WTC11 (cell line): ENCODE measurements at regions not wholly inside any gene's neighbourhood (a gene's known extent, or its start where the extent isn't known, plus 50 kb on each side); places are given as distances from the start of the nearest gene placed in this dataset.

Source experiments
- ATAC-seq: fragments of 200-7000 bp; cut with Tn5 transposase; 2 replicates; pipeline ENCODE4 v1.10.0; 2021; ENCODE audit warnings: mild to moderate bottlenecking, moderate library complexity
- CTCF ChIA-PET: fragments of 300-600 bp; sonication (Branson Sonifier 250); formaldehyde crosslinking; loops from one replicate; lab custom pipeline; 2021; ENCODE audit warnings: antibody characterized with exemption; lab: Charles Lee
- POLR2A ChIA-PET: fragments of 350-600 bp; sonication (Branson Sonifier 250); formaldehyde crosslinking; loops from one replicate; lab custom pipeline; 2021; ENCODE audit warnings: antibody characterized with exemption; lab: Charles Lee
- DNase-seq: peaks from one replicate; pipeline ENCODE4 v3.0.0; 2021; ENCODE audit warnings: low spot score
- H3K27ac Mint-ChIP-seq: 2 replicates; pipeline ENCODE4 v1.8.0; 2021; ENCODE audit warnings: mixed read lengths
- H3K27me3 Mint-ChIP-seq: 2 replicates; pipeline ENCODE4 v1.8.0; 2021; ENCODE audit warnings: low read depth, mild to moderate bottlenecking, moderate library complexity, mixed read lengths
- H3K36me3 Mint-ChIP-seq: 2 replicates; pipeline ENCODE4 v1.8.0; 2021; ENCODE audit warnings: mixed read lengths
- H3K4me1 Mint-ChIP-seq: 2 replicates; pipeline ENCODE4 v1.8.0; 2022; ENCODE audit warnings: mixed read lengths
- H3K4me3 Mint-ChIP-seq: 2 replicates; pipeline ENCODE4 v1.8.0; 2021; ENCODE audit warnings: mild to moderate bottlenecking, moderate library complexity, mixed read lengths
- H3K9me3 Mint-ChIP-seq: 2 replicates; pipeline ENCODE4 v1.8.0; 2021; ENCODE audit warnings: mixed read lengths
- CBFB ChIP-seq: sonication (generic); formaldehyde crosslinking; IDR thresholded peaks from 2 replicates; pipeline ENCODE4 v1.8.1; 2022; ENCODE audit warnings: mild to moderate bottlenecking, low read depth, missing genetic modification reagents
- CREM ChIP-seq: sonication (generic); formaldehyde crosslinking; IDR thresholded peaks from 2 replicates; pipeline ENCODE4 v1.8.1; 2022; ENCODE audit warnings: mild to moderate bottlenecking, missing genetic modification reagents, moderate library complexity
- FOXK1 ChIP-seq: sonication (generic); formaldehyde crosslinking; IDR thresholded peaks from 2 replicates; pipeline ENCODE4 v1.8.0; 2022; ENCODE audit warnings: mild to moderate bottlenecking, moderate library complexity, missing genetic modification reagents
- GTF2I ChIP-seq: fragments of 250-450 bp; sonication (Bioruptor Pico); conservative IDR thresholded peaks from 2 replicates; pipeline ENCODE4 v1.4.0; 2021; ENCODE audit warnings: mild to moderate bottlenecking
- HMGA2 ChIP-seq: fragments of 250-450 bp; sonication (Bioruptor Pico); IDR thresholded peaks from 2 replicates; pipeline ENCODE4 v1.4.0; 2021; ENCODE audit warnings: mild to moderate bottlenecking, moderate library complexity
- KAT7 ChIP-seq: sonication (generic); formaldehyde crosslinking; IDR thresholded peaks from 2 replicates; pipeline ENCODE4 v1.8.1; 2023; ENCODE audit warnings: missing genetic modification reagents, mild to moderate bottlenecking, borderline replicate concordance
- NR2C2 ChIP-seq: sonication (generic); formaldehyde crosslinking; IDR thresholded peaks from 2 replicates; pipeline ENCODE4 v1.8.0; 2022; ENCODE audit warnings: mild to moderate bottlenecking, missing genetic modification reagents
- OVOL2 ChIP-seq: fragments of 250-450 bp; sonication (Bioruptor Pico); IDR thresholded peaks from 2 replicates; pipeline ENCODE4 v1.9.0; 2021; ENCODE audit warnings: mild to moderate bottlenecking, borderline replicate concordance
- RELA ChIP-seq: sonication (generic); formaldehyde crosslinking; IDR thresholded peaks from 2 replicates; pipeline ENCODE4 v1.8.1; 2022; ENCODE audit warnings: missing genetic modification reagents, mild to moderate bottlenecking, borderline replicate concordance
- SOX15 ChIP-seq: fragments of 250-450 bp; sonication (Bioruptor Pico); IDR thresholded peaks from 2 replicates; pipeline ENCODE4 v1.9.0; 2021; ENCODE audit warnings: mild to moderate bottlenecking
- TEAD4 ChIP-seq: sonication (generic); formaldehyde crosslinking; IDR thresholded peaks from 2 replicates; pipeline ENCODE4 v1.8.0; 2022; ENCODE audit warnings: mild to moderate bottlenecking, missing genetic modification reagents
- ZNF121 ChIP-seq: sonication (generic); formaldehyde crosslinking; IDR thresholded peaks from 2 replicates; pipeline ENCODE4 v1.8.0; 2023; ENCODE audit warnings: missing genetic modification reagents
- ZNF219 ChIP-seq: sonication (generic); formaldehyde crosslinking; IDR thresholded peaks from 2 replicates; pipeline ENCODE4 v1.8.0; 2023; ENCODE audit warnings: missing genetic modification reagents, mild to moderate bottlenecking, borderline replicate concordance
- ZNF232 ChIP-seq: sonication (generic); formaldehyde crosslinking; IDR thresholded peaks from 2 replicates; pipeline ENCODE4 v1.8.0; 2022; ENCODE audit warnings: mild to moderate bottlenecking, missing genetic modification reagents
- ZNF263 ChIP-seq: sonication (generic); formaldehyde crosslinking; IDR thresholded peaks from 2 replicates; pipeline ENCODE4 v1.8.1; 2022; ENCODE audit warnings: low read depth, mild to moderate bottlenecking, moderate library complexity, missing genetic modification reagents
- ZNF671 ChIP-seq: fragments of 250-450 bp; sonication (Bioruptor Pico); IDR thresholded peaks from 2 replicates; pipeline ENCODE4 v1.8.0; 2021; ENCODE audit warnings: mild to moderate bottlenecking
- TF ChIP-seq, protein P1 (sequence below): sonication (generic); formaldehyde crosslinking; conservative IDR thresholded peaks from 2 replicates; pipeline ENCODE4 v1.8.1; 2022; ENCODE audit warnings: mild to moderate bottlenecking, missing genetic modification reagents
- TF ChIP-seq, protein P2 (sequence below): fragments of 250-450 bp; sonication (Bioruptor Pico); IDR thresholded peaks from 2 replicates; pipeline ENCODE4 v1.8.0; 2021; ENCODE audit warnings: mild to moderate bottlenecking
- TF ChIP-seq, protein P3 (sequence below): sonication (generic); formaldehyde crosslinking; IDR thresholded peaks from 2 replicates; pipeline ENCODE4 v1.8.1; 2023; ENCODE audit warnings: mild to moderate bottlenecking, missing genetic modification reagents, borderline replicate concordance
- TF ChIP-seq, protein P4 (sequence below): fragments of 250-450 bp; sonication (Bioruptor Pico); IDR thresholded peaks from 2 replicates; pipeline ENCODE4 v2.1.2; 2022; ENCODE audit warnings: mild to moderate bottlenecking, moderate library complexity
- TF ChIP-seq, protein P5 (sequence below): sonication (generic); formaldehyde crosslinking; IDR thresholded peaks from 2 replicates; pipeline ENCODE4 v1.8.1; 2023; ENCODE audit warnings: mild to moderate bottlenecking, missing genetic modification reagents
- TF ChIP-seq, protein P6 (sequence below): sonication (generic); formaldehyde crosslinking; IDR thresholded peaks from 2 replicates; pipeline ENCODE4 v1.8.1; 2023; ENCODE audit warnings: mild to moderate bottlenecking, missing genetic modification reagents
- TF ChIP-seq, protein P7 (sequence below): sonication (generic); formaldehyde crosslinking; IDR thresholded peaks from 2 replicates; pipeline ENCODE4 v1.8.1; 2022; ENCODE audit warnings: mild to moderate bottlenecking, missing genetic modification reagents, moderate library complexity, borderline replicate concordance
- TF ChIP-seq, protein P8 (sequence below): fragments of 250-450 bp; sonication (Bioruptor Pico); IDR thresholded peaks from 2 replicates; pipeline ENCODE4 v1.9.0; 2021; ENCODE audit warnings: mild to moderate bottlenecking

DNA sequence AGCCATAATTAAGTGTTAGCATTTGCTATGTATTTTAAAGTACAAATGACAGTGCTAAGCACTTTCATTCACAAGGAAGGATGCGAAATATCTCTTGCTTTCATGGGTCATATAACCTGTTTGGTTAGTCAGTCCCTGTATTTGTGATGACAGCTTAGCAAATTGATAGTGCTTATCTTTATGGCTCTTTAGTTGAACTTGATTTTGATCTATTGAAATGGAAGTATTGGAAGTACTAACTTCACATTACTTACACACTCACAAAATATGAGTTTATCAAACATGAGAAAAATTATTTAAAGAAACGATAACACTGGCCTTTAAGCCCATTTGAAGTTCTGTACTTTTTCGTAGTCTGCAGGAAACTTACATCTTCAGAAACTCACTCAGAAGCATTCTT is 97.4 kb upstream of the NEUROD1 start:
- CTCF ChIA-PET = no interaction called here
- Mint-ChIP-seq H3K27me3 (no peaks in the 10 kb centered on the region; the same call in 1 of the 2 replicates), H3K4me1 (peaks cover 18% of the 10 kb centered on the region)

DNA sequence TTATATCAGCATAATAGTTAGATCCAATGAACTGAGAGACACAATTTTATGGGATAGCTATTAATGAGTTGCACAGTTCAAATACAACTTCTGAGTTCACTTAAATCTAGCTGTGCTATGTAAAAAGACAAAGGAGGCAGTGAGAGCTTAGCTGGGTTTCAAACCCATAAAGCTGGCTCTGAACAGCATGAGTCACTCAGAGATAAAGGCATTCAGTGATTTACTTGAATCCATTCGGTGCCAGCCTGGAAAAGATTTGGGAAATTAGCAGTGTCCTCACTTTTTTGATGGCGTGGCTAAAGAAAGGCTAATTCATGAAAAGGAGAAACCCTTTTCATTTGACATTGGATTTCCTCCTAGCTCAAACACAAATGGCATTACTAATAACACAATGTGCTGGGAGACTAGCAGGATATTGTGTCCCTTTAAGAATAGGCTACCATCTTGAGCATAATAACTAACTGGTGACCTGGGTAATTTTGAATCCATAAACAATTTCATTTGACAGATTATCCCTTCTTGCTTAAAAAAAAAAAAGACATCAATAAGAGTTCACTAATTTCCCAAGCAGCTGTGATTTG is 98.4 kb upstream of the NEUROD1 start:
- DNase-seq (no peak), ATAC-seq (no peak)
- Mint-ChIP-seq H3K36me3 (no peaks in the 10 kb centered on the region), H3K4me1 (peaks cover 18% of the 10 kb centered on the region), H3K9me3 (peaks cover 3% of the 10 kb centered on the region; the same call in 1 of the 2 replicates), H3K27me3 (no peaks in the 10 kb centered on the region; the same call in 1 of the 2 replicates), H3K27ac (no peak overlapping the region), H3K4me3 (no peak overlapping the region)
- POLR2A ChIA-PET = no interaction called here
- CTCF ChIA-PET = no interaction called here
- TF ChIP-seq KAT7 (CRISPR knock-in tag) (no peak), GTF2I (CRISPR knock-in tag) (no peak), OVOL2 (CRISPR knock-in tag) (no peak), HMGA2 (CRISPR knock-in tag) (no peak), NR2C2 (no peak), SOX15 (CRISPR knock-in tag) (no peak), ZNF121 (CRISPR knock-in tag) (no peak), TEAD4 (CRISPR knock-in tag) (no peak), CREM (no peak), FOXK1 (CRISPR knock-in tag) (no peak), ZNF219 (CRISPR knock-in tag) (no peak)
- TF ChIP-seq, protein P1, sequence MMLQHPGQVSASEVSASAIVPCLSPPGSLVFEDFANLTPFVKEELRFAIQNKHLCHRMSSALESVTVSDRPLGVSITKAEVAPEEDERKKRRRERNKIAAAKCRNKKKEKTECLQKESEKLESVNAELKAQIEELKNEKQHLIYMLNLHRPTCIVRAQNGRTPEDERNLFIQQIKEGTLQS (CRISPR knock-in tag) = no peak
- TF ChIP-seq, protein P2, sequence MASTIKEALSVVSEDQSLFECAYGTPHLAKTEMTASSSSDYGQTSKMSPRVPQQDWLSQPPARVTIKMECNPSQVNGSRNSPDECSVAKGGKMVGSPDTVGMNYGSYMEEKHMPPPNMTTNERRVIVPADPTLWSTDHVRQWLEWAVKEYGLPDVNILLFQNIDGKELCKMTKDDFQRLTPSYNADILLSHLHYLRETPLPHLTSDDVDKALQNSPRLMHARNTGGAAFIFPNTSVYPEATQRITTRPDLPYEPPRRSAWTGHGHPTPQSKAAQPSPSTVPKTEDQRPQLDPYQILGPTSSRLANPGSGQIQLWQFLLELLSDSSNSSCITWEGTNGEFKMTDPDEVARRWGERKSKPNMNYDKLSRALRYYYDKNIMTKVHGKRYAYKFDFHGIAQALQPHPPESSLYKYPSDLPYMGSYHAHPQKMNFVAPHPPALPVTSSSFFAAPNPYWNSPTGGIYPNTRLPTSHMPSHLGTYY (CRISPR knock-in tag) = no peak
- TF ChIP-seq, protein P3, sequence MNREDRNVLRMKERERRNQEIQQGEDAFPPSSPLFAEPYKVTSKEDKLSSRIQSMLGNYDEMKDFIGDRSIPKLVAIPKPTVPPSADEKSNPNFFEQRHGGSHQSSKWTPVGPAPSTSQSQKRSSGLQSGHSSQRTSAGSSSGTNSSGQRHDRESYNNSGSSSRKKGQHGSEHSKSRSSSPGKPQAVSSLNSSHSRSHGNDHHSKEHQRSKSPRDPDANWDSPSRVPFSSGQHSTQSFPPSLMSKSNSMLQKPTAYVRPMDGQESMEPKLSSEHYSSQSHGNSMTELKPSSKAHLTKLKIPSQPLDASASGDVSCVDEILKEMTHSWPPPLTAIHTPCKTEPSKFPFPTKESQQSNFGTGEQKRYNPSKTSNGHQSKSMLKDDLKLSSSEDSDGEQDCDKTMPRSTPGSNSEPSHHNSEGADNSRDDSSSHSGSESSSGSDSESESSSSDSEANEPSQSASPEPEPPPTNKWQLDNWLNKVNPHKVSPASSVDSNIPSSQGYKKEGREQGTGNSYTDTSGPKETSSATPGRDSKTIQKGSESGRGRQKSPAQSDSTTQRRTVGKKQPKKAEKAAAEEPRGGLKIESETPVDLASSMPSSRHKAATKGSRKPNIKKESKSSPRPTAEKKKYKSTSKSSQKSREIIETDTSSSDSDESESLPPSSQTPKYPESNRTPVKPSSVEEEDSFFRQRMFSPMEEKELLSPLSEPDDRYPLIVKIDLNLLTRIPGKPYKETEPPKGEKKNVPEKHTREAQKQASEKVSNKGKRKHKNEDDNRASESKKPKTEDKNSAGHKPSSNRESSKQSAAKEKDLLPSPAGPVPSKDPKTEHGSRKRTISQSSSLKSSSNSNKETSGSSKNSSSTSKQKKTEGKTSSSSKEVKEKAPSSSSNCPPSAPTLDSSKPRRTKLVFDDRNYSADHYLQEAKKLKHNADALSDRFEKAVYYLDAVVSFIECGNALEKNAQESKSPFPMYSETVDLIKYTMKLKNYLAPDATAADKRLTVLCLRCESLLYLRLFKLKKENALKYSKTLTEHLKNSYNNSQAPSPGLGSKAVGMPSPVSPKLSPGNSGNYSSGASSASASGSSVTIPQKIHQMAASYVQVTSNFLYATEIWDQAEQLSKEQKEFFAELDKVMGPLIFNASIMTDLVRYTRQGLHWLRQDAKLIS = no peak
- TF ChIP-seq, protein P4, sequence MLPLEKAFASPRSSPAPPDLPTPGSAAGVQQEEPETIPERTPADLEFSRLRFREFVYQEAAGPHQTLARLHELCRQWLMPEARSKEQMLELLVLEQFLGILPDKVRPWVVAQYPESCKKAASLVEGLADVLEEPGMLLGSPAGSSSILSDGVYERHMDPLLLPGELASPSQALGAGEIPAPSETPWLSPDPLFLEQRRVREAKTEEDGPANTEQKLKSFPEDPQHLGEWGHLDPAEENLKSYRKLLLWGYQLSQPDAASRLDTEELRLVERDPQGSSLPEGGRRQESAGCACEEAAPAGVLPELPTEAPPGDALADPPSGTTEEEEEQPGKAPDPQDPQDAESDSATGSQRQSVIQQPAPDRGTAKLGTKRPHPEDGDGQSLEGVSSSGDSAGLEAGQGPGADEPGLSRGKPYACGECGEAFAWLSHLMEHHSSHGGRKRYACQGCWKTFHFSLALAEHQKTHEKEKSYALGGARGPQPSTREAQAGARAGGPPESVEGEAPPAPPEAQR = no peak
- TF ChIP-seq, protein P5, sequence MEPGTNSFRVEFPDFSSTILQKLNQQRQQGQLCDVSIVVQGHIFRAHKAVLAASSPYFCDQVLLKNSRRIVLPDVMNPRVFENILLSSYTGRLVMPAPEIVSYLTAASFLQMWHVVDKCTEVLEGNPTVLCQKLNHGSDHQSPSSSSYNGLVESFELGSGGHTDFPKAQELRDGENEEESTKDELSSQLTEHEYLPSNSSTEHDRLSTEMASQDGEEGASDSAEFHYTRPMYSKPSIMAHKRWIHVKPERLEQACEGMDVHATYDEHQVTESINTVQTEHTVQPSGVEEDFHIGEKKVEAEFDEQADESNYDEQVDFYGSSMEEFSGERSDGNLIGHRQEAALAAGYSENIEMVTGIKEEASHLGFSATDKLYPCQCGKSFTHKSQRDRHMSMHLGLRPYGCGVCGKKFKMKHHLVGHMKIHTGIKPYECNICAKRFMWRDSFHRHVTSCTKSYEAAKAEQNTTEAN (CRISPR knock-in tag) = no peak
- TF ChIP-seq, protein P6, sequence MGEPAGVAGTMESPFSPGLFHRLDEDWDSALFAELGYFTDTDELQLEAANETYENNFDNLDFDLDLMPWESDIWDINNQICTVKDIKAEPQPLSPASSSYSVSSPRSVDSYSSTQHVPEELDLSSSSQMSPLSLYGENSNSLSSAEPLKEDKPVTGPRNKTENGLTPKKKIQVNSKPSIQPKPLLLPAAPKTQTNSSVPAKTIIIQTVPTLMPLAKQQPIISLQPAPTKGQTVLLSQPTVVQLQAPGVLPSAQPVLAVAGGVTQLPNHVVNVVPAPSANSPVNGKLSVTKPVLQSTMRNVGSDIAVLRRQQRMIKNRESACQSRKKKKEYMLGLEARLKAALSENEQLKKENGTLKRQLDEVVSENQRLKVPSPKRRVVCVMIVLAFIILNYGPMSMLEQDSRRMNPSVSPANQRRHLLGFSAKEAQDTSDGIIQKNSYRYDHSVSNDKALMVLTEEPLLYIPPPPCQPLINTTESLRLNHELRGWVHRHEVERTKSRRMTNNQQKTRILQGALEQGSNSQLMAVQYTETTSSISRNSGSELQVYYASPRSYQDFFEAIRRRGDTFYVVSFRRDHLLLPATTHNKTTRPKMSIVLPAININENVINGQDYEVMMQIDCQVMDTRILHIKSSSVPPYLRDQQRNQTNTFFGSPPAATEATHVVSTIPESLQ (CRISPR knock-in tag) = no peak

More for the DNA sequence above, 97.4 kb upstream of the NEUROD1 start:
- TF ChIP-seq, protein P7, sequence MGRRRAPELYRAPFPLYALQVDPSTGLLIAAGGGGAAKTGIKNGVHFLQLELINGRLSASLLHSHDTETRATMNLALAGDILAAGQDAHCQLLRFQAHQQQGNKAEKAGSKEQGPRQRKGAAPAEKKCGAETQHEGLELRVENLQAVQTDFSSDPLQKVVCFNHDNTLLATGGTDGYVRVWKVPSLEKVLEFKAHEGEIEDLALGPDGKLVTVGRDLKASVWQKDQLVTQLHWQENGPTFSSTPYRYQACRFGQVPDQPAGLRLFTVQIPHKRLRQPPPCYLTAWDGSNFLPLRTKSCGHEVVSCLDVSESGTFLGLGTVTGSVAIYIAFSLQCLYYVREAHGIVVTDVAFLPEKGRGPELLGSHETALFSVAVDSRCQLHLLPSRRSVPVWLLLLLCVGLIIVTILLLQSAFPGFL (CRISPR knock-in tag) = no peak
- TF ChIP-seq RELA = no peak
- TF ChIP-seq ZNF263 (CRISPR knock-in tag) = no peak
- TF ChIP-seq CREM = no peak
- TF ChIP-seq, protein P8, sequence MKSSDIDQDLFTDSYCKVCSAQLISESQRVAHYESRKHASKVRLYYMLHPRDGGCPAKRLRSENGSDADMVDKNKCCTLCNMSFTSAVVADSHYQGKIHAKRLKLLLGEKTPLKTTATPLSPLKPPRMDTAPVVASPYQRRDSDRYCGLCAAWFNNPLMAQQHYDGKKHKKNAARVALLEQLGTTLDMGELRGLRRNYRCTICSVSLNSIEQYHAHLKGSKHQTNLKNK (CRISPR knock-in tag) = no peak
- TF ChIP-seq CBFB (CRISPR knock-in tag) = no peak
- no peak for TF ChIP-seq ZNF232 (CRISPR knock-in tag)
- TF ChIP-seq ZNF671 (CRISPR knock-in tag) = no peak
- ATAC-seq (no peak), DNase-seq (no peak)
- no peak overlapping the region for H3K4me3 Mint-ChIP-seq
- H3K27ac Mint-ChIP-seq = no peak overlapping the region
- H3K36me3 Mint-ChIP-seq = no peaks in the 10 kb centered on the region
- POLR2A ChIA-PET = no interaction called here
- H3K9me3 Mint-ChIP-seq = peaks cover 3% of the 10 kb centered on the region; the same call in 1 of the 2 replicates
